HFFc6 (cell line): ENCODE measurements at regions not wholly inside any gene's neighbourhood (a gene's known extent, or its start where the extent isn't known, plus 50 kb on each side); places are given as distances from the start of the nearest gene placed in this dataset.

ENCODE experiments used
- DNase-seq: peaks from one replicate; pipeline ENCODE4 v3.0.0-alpha.2; 2018
- H3K27ac Mint-ChIP-seq: 2 replicates; pipeline ENCODE4 v1.8.0; 2020; ENCODE audit warnings: mild to moderate bottlenecking, mixed read lengths
- H3K27me3 Mint-ChIP-seq: 2 replicates; pipeline ENCODE4 v1.8.0; 2021; ENCODE audit warnings: mild to moderate bottlenecking, moderate library complexity, mixed read lengths; ENCODE audit not compliant: insufficient read depth
- H3K36me3 Mint-ChIP-seq: 2 replicates; pipeline ENCODE4 v1.8.0; 2021; ENCODE audit warnings: low read depth, mixed read lengths
- H3K4me1 Mint-ChIP-seq: 2 replicates; pipeline ENCODE4 v1.8.0; 2020; ENCODE audit warnings: low read depth, mixed read lengths
- H3K4me3 Mint-ChIP-seq: 2 replicates; pipeline ENCODE4 v1.8.0; 2020; ENCODE audit warnings: mild to moderate bottlenecking, moderate library complexity, mixed read lengths
- H3K9me3 Mint-ChIP-seq: 2 replicates; pipeline ENCODE4 v1.8.0; 2020; ENCODE audit warnings: mild to moderate bottlenecking, mixed read lengths
- CTCF ChIP-seq: fragments of 200-600 bp; sonication (generic); IDR thresholded peaks from 2 replicates; pipeline ENCODE4 v1.5.0; 2021; ENCODE audit warnings: antibody characterized with exemption, mild to moderate bottlenecking

- H3K4me3 Mint-ChIP-seq: no peak overlapping the region
- peaks cover 5% of the 10 kb centered on the region; the same call in 1 of the 2 replicates for H3K36me3 Mint-ChIP-seq
- H3K27me3 Mint-ChIP-seq: peaks cover 7% of the 10 kb centered on the region
- no peak overlapping the region for H3K27ac Mint-ChIP-seq
- TF ChIP-seq CTCF: no peak
- H3K9me3 Mint-ChIP-seq: peaks cover 14% of the 10 kb centered on the region
- DNase-seq: no peak
- H3K4me1 Mint-ChIP-seq: no peaks in the 10 kb centered on the region
Observed at GRCh38 chr4:42293967-42294813, 103.1 kb upstream of the SHISA3 start.

GRCh38 chr4:42296196-42296595 lies 101.1 kb upstream of the SHISA3 start:
- peaks cover 5% of the 10 kb centered on the region; the same call in 1 of the 2 replicates for H3K36me3 Mint-ChIP-seq
- H3K4me1 Mint-ChIP-seq: no peaks in the 10 kb centered on the region
- H3K4me3 Mint-ChIP-seq: no peak overlapping the region
- H3K27me3 Mint-ChIP-seq: peaks cover 7% of the 10 kb centered on the region
- no peak for DNase-seq
- no peak overlapping the region for H3K27ac Mint-ChIP-seq
- TF ChIP-seq CTCF: no peak
- peaks cover 14% of the 10 kb centered on the region for H3K9me3 Mint-ChIP-seq

- H3K4me3 Mint-ChIP-seq: no peak overlapping the region
- no peak overlapping the region for H3K27ac Mint-ChIP-seq
- H3K27me3 Mint-ChIP-seq: peaks cover 3% of the 10 kb centered on the region; the same call in 1 of the 2 replicates
- no peak for DNase-seq
- TF ChIP-seq CTCF: peak; percentile 41; the same call in 1 of the 2 replicates
- H3K36me3 Mint-ChIP-seq: no peaks in the 10 kb centered on the region
- no peaks in the 10 kb centered on the region for H3K4me1 Mint-ChIP-seq
- H3K9me3 Mint-ChIP-seq: peaks cover 4% of the 10 kb centered on the region; the same call in 1 of the 2 replicates
Observed at GRCh38 chr4:42302348-42302747, 94.9 kb upstream of the SHISA3 start.

GRCh38 chr4:42306221-42307109 lies 90.8 kb upstream of the SHISA3 start:
- TF ChIP-seq CTCF: no peak
- no peak overlapping the region for H3K4me3 Mint-ChIP-seq
- DNase-seq: no peak
- no peaks in the 10 kb centered on the region for H3K4me1 Mint-ChIP-seq
- no peaks in the 10 kb centered on the region; the same call in 1 of the 2 replicates for H3K27me3 Mint-ChIP-seq
- H3K36me3 Mint-ChIP-seq: no peaks in the 10 kb centered on the region; the same call in 1 of the 2 replicates
- H3K9me3 Mint-ChIP-seq: peaks cover 11% of the 10 kb centered on the region; the same call in 1 of the 2 replicates
- H3K27ac Mint-ChIP-seq: no peak overlapping the region

GRCh38 chr4:42308247-42308646 lies 89.0 kb upstream of the SHISA3 start:
- Mint-ChIP-seq H3K36me3 (no peaks in the 10 kb centered on the region; the same call in 1 of the 2 replicates), H3K27me3 (no peaks in the 10 kb centered on the region; the same call in 1 of the 2 replicates), H3K4me3 (no peak overlapping the region), H3K4me1 (no peaks in the 10 kb centered on the region), H3K27ac (no peak overlapping the region), H3K9me3 (peaks cover 11% of the 10 kb centered on the region; the same call in 1 of the 2 replicates)
- DNase-seq: no peak
- TF ChIP-seq CTCF: no peak
